HG03558 (cell line): ENCODE measurements at regions not wholly inside any gene's neighbourhood (a gene's known extent, or its start where the extent isn't known, plus 50 kb on each side); places are given as distances from the start of the nearest gene placed in this dataset.

ENCODE experiments used
- ATAC-seq: cut with Tn5 transposase; IDR thresholded peaks from one replicate; pipeline ENCODE4 v1.9.1; 2021; ENCODE audit warnings: moderate number of reproducible peaks; ENCODE audit not compliant: unreplicated experiment; ENCODE audit errors: extremely low read depth

DNA sequence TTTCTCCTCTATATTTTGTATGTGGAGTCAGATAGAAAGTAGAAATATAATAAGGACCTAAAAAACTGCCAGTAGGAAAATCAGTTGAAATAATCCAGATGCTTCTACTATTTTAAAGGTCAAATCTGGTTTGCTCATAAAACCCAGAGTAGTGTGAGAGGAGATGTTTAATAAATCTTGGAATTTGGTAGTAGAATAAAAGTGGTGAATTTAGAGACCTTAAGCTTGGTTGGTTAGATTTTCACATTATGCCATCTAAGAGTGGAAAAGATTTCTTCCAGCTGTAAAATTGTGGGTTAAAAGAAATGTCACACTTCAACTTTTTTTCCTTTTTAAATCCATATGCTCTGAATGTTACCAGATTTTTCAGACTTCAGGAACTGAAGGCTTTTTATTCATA is 266.4 kb upstream of the GOLIM4 start:
- ATAC-seq, result no peak

DNA sequence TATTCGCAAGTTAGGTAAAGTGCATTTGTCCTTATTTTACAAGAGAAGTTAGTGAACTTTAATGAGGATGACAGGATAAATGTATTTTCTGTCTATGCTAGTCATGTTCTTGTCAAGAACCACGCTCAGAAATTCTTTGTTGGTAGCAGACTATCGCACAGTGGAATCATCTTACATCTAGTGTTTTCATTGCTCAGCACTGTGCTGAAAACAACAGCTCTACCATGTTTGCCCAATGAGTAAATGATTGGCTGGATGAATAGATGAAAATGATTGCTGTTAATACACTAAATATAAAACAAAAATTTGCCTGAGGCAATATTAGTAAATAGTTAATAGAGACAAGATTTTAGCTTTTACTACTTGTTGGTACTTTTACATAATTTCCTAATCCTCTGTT is 265.3 kb upstream of the GOLIM4 start:
- no peak for ATAC-seq

DNA sequence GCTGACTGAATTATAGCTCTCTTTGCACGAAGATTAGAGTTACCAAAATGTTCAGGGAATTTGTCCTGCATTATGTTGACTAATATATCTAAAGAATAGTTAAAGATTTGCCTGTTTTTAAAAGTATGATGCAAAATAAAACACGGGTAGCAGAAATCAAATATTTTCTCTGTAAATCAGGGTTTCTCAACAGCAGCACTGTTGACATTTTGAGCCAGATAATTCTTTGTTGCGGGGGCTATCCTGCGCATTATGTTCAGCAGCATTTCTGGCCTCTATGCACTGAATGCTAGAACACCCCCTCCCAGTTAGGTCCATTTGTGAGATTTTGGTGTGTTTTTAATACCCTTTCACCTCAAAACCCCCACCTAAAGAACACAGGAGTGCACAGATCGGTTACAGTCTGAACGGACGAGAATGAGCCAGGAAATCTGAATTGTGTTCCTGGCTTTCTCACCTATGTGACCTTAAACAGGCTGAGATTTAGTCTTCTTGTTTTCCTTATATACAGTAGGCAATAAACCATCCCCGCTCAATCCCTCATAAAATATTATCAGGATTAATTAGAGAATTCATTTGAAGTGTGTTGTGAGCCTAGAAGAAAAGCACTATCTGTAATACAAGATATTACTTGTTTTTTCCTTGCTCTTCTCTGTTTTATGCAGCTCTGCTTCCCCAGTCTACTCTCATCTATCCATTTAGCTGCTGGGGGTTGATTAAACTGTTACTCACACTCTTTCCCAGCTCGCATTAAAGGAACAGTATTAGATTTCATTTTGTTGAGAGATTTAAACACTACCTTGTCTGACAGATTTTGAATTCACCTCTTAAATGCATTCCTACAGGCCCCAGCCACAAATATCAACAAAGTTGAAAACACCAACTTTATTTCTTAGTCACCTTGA is 247.5 kb upstream of the GOLIM4 start:
- no peak for ATAC-seq

DNA sequence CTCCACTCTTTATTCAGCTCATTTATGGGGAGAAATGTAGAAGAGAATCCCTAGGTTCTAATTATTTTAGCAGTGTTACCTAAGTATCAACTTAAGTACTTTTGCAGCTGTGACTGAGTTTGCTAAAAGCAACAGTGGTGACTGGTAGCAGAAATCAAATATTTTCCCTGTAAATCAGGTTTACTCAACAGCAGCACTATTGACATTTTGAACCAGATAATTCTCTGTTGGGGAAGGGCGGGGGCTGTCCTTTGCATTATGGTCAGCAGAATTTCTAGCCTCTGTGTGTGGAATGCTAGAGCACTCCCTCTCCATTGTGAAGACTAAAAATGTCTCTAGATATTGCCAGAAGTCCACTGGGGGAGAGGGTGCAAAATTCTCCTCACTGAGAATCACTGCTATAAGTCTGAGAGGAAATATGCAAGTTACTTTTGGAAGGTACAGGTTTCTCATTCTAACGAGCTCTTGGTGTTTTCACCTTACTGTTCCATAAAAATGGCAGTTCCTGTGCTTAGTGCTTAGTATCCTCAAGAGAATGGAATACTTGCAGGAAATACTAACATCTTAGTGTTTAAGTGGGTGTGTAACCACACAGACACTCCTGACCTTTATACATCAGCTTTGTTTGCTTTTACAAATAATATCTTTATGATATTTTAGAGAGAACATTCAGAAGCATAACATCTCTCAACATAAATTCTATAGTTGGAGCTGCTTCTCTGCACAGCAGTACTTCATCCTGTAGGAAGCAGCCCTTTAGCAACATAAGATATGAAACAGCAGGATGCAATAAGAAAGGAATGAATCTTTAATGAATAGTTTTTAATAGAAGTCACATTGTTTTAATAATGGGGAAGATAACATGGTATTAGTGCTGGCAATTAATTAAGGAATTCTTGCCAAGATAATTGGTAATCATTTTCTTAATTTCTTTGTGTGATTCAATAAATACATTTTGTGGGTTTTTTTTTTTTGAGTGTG is 246.5 kb upstream of the GOLIM4 start:
- ATAC-seq, result no peak

DNA sequence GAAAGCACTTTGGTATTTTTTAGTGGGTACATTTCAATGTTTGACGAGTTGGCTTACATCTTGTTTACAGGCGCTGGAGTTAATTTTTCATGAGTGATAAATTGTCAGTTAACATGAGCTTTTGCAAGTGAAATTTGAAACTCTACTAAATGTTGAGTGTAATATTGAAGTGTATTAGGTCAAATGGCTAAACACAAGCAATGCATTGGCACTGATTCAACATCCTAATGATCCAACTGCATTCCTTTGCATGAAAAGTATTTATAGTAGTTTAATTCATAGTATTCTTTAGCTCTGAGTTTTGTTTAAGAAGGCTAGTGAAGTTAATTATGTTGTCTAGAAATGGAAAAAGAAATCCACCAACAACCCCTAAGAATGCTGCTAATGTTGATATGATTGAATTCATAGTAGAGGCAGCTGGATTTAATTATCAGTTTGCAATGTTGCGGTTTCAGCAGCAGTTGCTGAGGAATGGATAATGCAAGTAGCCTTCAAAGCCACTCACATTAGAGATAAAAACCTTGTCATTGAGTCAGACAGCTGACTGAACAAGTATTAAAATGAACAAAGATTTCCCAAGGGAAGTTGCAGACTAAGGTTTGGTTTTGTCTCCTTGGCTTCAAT is 245.6 kb upstream of the GOLIM4 start:
- ATAC-seq, result no peak

DNA sequence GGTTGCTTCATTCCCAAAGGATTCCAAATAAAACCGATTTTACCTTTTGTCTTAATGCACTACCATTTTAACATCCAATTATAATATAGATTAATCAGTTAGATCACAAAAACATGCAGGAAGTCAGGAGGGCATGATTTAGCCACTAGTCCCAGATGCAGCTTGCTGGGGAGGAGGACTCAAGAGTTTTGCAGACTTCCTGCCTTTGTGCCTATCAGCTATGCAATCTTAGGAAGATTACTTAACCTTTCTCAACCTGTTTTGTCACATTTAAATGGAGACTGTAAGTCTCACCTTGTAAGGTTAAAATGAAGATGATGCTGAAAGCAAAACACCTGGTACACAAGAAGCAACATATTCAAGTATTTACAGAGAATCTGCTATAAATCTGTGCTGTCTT is 242.4 kb upstream of the GOLIM4 start:
- ATAC-seq, result no peak

DNA sequence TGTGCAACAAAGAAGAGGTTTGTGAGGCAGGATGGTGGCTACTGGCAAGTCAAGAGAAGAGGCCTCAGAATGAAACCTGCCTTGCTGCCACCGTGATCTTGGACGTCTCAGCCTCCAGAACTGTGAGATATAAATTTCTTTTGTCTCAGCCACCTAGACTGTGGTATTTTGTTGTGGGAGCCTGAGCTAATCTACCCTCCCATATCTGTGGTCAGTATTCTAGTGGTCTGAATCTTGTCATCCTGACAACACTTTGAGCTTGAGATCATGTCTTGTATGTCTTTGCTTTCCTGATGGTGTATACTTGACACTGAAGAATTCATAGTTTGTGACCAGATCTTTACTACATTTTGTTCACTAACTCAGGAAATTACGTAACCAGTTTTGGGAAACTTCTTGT is 240.6 kb upstream of the GOLIM4 start:
- no peak for ATAC-seq

DNA sequence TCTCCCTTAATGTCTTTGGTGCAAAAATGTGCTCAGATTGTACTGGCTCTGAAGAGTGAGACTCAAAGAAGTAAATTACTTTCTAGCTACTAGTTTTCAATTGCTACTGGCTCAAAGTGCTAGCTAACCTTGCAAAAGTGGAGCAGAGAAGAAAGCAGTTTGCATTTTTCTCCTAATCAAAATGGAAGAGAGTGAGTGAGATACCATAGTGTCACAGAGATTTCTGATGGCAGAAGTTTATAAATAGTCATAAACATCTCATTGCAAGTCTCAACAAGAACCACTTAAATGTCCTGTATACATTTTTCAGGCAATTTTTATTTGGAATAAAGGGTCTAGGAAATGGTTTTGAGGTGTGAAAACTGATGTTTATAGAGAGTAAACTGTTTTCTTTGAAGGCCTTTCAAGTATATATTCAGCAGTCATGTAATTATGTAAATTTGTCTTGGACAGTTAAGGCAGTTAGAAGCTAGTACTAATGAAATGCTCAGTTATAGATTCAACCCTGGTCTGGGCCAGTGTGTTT is 237.7 kb upstream of the GOLIM4 start:
- ATAC-seq, result no peak

DNA sequence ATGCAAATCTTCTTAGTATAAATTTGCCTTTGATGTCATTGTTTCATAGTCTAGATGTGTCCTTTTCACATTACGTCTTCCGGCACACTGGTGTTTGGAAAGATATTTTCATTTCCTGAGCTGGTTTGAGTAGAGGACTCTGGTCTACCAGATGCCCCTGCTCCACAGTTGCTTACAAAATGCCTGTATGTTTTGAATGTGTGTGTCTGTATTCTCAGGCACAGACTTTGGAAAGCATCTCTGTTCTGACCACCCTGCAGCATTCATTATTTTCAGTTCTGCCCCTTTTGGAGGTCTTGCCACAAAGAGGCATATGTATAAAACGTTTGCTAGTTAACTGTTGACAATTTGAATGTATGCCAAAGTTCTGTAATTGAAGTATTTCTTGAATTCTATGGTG is 236.0 kb upstream of the GOLIM4 start:
- no peak for ATAC-seq

DNA sequence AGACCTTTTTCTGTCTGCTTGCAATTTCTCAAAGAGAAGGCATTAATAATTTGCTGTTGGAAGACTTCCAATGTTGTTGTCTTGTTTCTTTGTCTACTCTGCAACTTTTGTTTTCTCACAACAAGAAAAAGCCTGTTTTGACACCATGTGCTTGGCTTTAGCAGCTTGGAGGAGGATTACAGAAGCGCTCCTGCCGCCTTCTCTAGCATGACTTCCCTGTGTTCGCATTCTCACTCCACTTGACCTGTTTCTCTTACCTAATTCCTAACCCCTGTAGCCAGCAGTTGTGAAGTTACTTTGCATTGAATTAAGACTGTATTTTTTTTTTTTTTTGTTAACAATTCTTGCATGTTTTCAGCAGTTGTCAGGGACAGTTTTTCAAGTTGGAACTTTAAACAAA is 235.3 kb upstream of the GOLIM4 start:
- ATAC-seq, result no peak

DNA sequence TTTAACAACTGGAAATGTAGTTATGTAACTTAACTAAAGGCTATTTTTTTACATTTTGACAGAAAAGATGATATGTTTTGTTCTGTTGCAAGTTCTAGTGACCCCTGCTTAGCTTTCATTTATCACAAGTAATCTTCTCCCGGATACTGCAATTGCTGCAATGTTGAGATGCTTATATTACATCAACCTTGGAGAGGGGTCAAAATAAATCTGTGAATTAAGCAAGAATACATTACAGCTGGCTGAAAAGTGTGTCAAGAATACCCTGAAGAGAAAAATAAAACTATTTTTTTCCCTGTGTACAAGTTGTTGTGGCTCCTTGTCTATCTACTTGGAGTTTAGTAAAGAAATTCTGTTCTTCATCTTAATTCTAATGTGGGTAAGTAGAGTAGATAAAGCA is 232.1 kb upstream of the GOLIM4 start:
- ATAC-seq, result no peak

DNA sequence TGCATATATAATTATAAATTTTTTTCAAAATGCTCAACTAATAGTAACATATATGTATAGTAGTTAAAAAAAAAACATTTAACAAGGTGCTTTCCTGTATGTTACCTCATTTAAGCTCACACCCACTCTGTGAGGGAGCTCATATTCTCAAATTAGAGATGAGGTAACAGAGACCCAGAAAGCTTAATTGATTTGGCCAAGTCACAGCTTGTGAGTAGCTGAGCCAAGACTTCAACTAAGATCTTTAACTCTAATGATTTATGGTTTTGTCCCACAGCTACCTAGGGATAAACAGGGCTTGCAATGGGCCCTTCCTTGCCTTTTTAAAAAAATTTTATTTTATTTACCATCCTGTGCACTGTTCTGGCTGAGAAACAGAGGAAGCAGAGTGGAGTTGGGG is 230.0 kb upstream of the GOLIM4 start:
- no peak for ATAC-seq

DNA sequence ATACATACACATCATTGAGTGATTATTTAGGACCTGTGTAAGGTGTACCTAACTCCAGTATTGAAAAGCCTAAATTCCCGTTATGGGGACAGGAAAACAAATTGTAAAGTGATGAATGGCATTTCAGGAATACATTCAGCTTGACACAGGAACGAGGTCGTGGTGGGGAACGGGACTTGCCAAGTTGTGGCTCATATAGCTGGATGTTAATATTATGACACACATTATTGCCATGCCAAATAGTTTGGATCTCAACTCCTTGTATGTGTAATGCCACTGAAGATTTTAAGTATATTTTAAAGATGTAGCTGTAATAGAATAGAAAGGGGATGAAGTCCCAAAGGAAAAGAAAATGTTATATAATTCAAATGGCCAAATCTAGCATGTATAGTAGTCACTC is 227.2 kb upstream of the GOLIM4 start:
- ATAC-seq, result no peak

DNA sequence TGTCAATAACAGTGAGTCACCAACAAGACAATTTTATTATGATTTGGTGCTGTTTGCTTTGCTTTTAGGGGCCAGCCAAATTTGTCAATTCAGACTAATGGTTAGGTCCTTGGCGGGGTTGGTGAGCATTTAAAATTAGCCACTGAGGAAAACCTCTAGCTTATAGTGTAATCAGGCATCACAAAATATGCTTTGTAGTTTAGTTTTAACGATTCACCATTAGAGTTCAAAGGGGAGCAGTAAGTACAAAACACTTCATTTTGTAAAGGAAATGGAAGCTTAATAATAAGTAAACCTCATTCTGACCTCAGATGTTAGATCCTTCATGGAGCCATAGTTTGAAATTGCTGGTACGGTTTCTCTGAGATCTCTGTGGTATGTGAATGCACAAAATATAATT is 218.4 kb upstream of the GOLIM4 start:
- ATAC-seq, result no peak

DNA sequence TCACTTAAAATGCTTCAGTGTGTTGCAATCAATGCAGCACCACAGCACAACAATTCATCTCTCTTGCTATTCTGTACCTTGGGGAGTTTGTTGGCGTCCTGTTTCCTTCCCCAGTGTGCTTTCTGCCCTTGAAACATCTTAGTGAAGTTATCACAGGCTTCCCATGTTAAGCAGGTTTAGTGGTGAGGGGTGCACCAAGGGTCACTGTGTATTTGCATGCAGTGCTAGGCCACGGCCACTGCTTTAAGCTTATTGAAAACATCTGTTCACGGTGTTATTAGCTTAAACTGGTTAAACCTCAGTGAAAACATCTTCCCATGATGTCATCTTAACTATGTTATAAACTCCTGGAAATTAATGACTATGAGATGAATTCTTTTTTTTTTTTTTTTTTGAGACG is 217.3 kb upstream of the GOLIM4 start:
- ATAC-seq, result no peak

DNA sequence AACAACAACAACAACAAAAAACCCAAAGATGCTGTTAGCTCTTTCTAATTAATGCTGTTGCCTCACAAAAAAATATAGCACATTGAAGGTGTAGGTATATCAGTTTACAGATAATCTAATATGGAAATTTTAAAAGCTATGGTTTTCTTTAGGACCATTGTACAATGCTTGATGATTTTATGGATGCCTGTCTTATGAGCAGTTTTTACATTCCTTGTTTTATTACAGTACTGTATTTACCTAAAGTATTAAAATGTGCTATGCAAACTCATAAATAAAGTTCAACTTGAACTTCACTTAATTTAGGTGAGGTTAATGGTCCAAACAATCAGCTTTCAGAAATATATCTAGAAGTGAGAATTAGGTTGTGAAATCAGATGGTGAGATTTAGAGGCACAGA is 212.2 kb upstream of the GOLIM4 start:
- no peak for ATAC-seq

DNA sequence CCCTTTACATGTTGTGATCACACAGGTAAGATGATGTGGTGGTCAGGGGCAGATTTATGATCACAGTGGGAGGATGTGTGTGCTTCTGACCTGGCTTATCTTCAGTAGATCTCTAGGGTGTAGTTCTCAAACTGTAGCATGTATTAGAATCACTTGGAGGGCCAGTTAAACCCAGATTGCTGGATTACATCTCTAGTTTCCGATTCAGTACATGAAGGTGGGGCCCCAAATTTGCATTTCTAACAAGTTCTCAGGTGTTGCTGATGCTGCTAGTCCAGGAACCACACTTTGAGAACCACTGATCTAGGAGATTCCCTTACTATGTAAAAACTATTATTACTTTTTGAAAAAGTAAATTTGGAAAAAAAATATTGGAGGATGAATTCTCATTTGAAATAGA is 199.3 kb upstream of the GOLIM4 start:
- no peak for ATAC-seq

DNA sequence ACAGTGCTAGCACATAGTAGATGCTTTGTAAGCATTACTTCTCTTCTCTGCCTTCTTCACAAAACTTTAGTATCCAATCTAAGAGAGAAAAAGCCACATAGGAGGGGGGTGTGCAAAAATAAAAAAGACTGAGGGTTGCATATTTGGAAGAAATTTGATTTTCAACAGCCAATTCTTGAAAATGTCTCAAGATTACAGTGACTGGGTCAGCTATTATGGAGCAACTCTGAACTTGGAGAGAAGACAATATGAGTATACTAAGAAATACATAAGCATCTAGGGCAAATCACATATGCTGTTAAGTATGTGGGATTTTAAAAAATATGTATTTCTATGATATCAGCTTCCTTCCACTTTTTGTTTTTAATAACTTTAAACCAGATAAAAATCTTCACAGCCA is 196.6 kb upstream of the GOLIM4 start:
- ATAC-seq, result no peak

DNA sequence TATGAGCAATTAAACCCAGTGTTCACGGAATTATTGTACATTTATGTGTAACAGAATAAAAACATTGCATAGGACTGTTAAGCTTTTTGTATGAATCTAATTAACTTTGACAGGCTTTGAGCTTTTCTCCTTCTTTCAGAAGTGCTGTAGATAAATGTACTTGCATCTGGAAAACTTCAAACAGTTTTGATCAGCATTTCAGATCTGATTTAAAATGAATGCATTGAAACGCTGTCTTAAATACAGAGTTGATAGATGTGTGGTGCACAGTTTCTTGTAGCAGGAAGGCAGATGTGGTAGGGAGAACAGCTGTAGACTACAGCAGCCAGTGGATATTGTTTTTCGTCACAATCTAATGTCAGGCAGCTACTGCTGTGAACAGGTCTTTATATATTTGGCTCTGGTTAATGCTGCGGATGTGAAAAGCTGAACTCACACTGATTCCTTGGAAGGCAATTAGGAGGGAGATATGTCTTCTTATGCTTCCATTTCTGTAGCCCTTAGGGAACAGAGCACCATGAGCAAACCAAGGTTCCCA is 193.8 kb upstream of the GOLIM4 start:
- ATAC-seq, result no peak
